B cell (primary cell): ENCODE measurements at regions not wholly inside any gene's neighbourhood (a gene's known extent, or its start where the extent isn't known, plus 50 kb on each side); places are given as distances from the start of the nearest gene placed in this dataset.

Source experiments
- ATAC-seq: fragments of 200-7000 bp; cut with Tn5 transposase; one replicate; pipeline ENCODE4 v1.10.0; 2021; ENCODE audit warnings: low read depth, mild to moderate bottlenecking, moderate number of reproducible peaks, moderate library complexity
- CTCF ChIA-PET: fragments of 350-600 bp; sonication (Branson Sonifier 250); formaldehyde crosslinking; loops from one replicate; lab custom pipeline; 2021; ENCODE audit warnings: antibody characterized with exemption, inconsistent platforms; lab: Charles Lee
- POLR2A ChIA-PET: fragments of 350-600 bp; sonication (Branson Sonifier 250); formaldehyde crosslinking; loops from one replicate; lab custom pipeline; 2021; ENCODE audit warnings: antibody characterized with exemption; lab: Charles Lee
- DNase-seq: peaks from one replicate; pipeline ENCODE4 v3.0.0; 2013
- H2AFZ ChIP-seq: 2 replicates; pipeline ENCODE4 v1.6.1; 2012; ENCODE audit warnings: mild to moderate bottlenecking, low read depth, low read length; ENCODE audit not compliant: insufficient read depth, poor library complexity, severe bottlenecking
- H3K27ac ChIP-seq, 2 donors: 1 replicate in 1 of 2; 2 replicates in 1 of 2; pipeline ENCODE4 v1.5.1; 2012 to 2013; ENCODE audit warnings: low read length in 2 of 2, mild to moderate bottlenecking in 2 of 2, moderate library complexity in 1 of 2
- H3K27me3 ChIP-seq, 4 experiments: fragments of 200-600 bp in 1 of 4; sonication (generic) in 1 of 4; replicated peaks in 1 of 4; 1 replicate in 2 of 4; 2 replicates in 2 of 4; pipeline versions ENCODE4 v1.6.1 to v1.7.0; 2013 to 2016; ENCODE audit warnings: low read length in 3 of 4, mild to moderate bottlenecking in 2 of 4, mixed read lengths in 1 of 4, moderate library complexity in 1 of 4; ENCODE audit not compliant: insufficient read depth in 4 of 4, control insufficient read depth in 3 of 4; ENCODE audit errors: control extremely low read depth in 1 of 4
- H3K36me3 ChIP-seq, 2 experiments: replicated peaks in 1 of 2; 1 replicate in 1 of 2; 2 replicates in 1 of 2; pipeline versions ENCODE4 v1.6.1 to v1.7.1; 2013; ENCODE audit warnings: low read length in 1 of 2; ENCODE audit not compliant: insufficient read depth in 2 of 2, control insufficient read depth in 1 of 2; ENCODE audit errors: control extremely low read depth in 1 of 2, extremely low read depth in 1 of 2
- H3K4me1 ChIP-seq, 2 donors: fragments of 200-600 bp in 1 of 2; sonication (generic) in 1 of 2; 1 replicate in 1 of 2; 2 replicates in 1 of 2; pipeline versions ENCODE4 v1.5.1 to v1.6.1; 2013 to 2017; ENCODE audit warnings: low read length in 2 of 2; ENCODE audit not compliant: control insufficient read depth in 2 of 2, insufficient read depth in 2 of 2
- H3K4me2 ChIP-seq: replicated peaks from 2 replicates; pipeline ENCODE3; 2012; ENCODE audit warnings: mild to moderate bottlenecking, low read depth, low read length; ENCODE audit not compliant: poor library complexity, severe bottlenecking
- H3K4me3 ChIP-seq, 5 experiments: fragments of 200-600 bp in 1 of 5; sonication (generic) in 1 of 5; 1 replicate in 3 of 5; 2 replicates in 2 of 5; pipeline versions ENCODE4 v1.5.1 to v1.7.0; 2011 to 2016; ENCODE audit warnings: low read length in 4 of 5, mild to moderate bottlenecking in 4 of 5, low read depth in 2 of 5, control low read depth in 1 of 5, moderate library complexity in 1 of 5; ENCODE audit not compliant: insufficient read depth in 1 of 5; ENCODE audit errors: control extremely low read depth in 1 of 5, extremely low read depth in 1 of 5
- H3K79me2 ChIP-seq: fragments of 200-600 bp; sonication (generic); one replicate; pipeline ENCODE4 v1.6.0; 2016; ENCODE audit warnings: low read length; ENCODE audit not compliant: control insufficient read depth, insufficient read depth
- H3K9ac ChIP-seq: fragments of 200-600 bp; sonication (generic); 2 replicates; pipeline ENCODE4 v1.6.1; 2017; ENCODE audit warnings: mild to moderate bottlenecking, low read length, moderate library complexity
- H3K9me3 ChIP-seq, 3 donors: one replicate each; pipeline versions ENCODE4 v1.6.1 to v1.7.1; 2013; ENCODE audit warnings: low read length in 2 of 3; ENCODE audit not compliant: control insufficient read depth in 2 of 3, insufficient read depth in 1 of 3; ENCODE audit errors: control extremely low read depth in 1 of 3
- H4K20me1 ChIP-seq: 2 replicates; pipeline ENCODE4 v1.6.0; 2012; ENCODE audit warnings: mild to moderate bottlenecking, low read length; ENCODE audit not compliant: insufficient read depth, control insufficient read depth, poor library complexity, severe bottlenecking
- H3K27ac Mint-ChIP-seq: one replicate; pipeline ENCODE4 v1.8.0; 2021; ENCODE audit warnings: mixed read lengths
- H3K27me3 Mint-ChIP-seq: one replicate; pipeline ENCODE4 v1.8.0; 2021; ENCODE audit warnings: mixed read lengths
- H3K4me1 Mint-ChIP-seq: one replicate; pipeline ENCODE4 v1.8.0; 2021; ENCODE audit warnings: mixed read lengths
- H3K4me3 Mint-ChIP-seq: one replicate; pipeline ENCODE4 v1.8.0; 2021; ENCODE audit warnings: mixed read lengths
- H3K9me3 Mint-ChIP-seq: one replicate; pipeline ENCODE4 v1.8.0; 2022; ENCODE audit warnings: mixed read lengths; ENCODE audit not compliant: insufficient read depth
- EZH2 ChIP-seq: IDR thresholded peaks from 2 replicates; pipeline ENCODE4 v1.6.1; 2012; ENCODE audit warnings: borderline replicate concordance, low read depth, mild to moderate bottlenecking, moderate library complexity, low read length; ENCODE audit not compliant: insufficient read depth, poor library complexity, severe bottlenecking
- WGBS: methylation state at CpG from one replicate; pipeline ENCODE4 v1.1.5; 2013; ENCODE audit warnings: missing lambda C conversion rate; ENCODE audit not compliant: insufficient coverage; 5-methylcytosine and 5-hydroxymethylcytosine counted together
- intact Hi-C: fragments of 100-400 bp; cut with micrococcal nuclease; formaldehyde crosslinking; loops from one replicate; pipeline ENCODE4 v1.10.0; 2022
- TF ChIP-seq, protein P1 (sequence below): fragments of 200-600 bp; IDR thresholded peaks from one replicate; pipeline ENCODE4 v1.8.0; 2022; ENCODE audit warnings: antibody characterized with exemption, mild to moderate bottlenecking

DNA sequence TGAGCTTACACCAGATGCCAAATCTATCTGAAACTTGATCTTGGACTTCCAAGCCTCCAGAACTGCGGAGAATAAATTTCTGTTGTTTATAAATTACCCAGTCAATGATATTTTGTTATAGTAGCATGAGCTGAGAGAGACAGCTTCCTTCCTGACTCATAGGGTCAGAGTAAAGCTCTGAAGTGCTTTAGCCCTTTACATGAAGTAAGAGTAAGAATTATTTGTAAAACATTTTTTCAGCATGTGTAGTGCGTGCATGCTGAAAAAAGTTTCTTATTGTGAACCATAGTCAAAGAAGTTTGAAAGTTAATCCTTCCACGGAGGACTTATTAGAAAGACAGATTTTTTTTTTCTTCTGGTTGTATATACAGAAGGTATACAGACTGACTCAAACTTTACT, 172.4 kb downstream of the DMRT2 start:
- no peaks in the 10 kb centered on the region for H3K79me2 ChIP-seq
- Mint-ChIP-seq H3K27me3 (no peaks in the 10 kb centered on the region), H3K4me1 (no peaks in the 10 kb centered on the region), H3K27ac (no peak overlapping the region), H3K9me3 (no peaks in the 10 kb centered on the region), H3K4me3 (no peak overlapping the region)
- TF ChIP-seq EZH2, result no peak
- H3K27ac ChIP-seq, result no peak overlapping the region
- ChIA-PET POLR2A (no interaction called here), CTCF (no interaction called here)
- WGBS, result no CpG with 5 or more reads among the region's 3 CpGs
- DNase-seq (no peak), ATAC-seq (no peak)
- intact Hi-C loops, result no loop called here
- no peaks in the 10 kb centered on the region for H3K27me3 ChIP-seq
- H4K20me1 ChIP-seq, result no peaks in the 10 kb centered on the region
- H2AFZ ChIP-seq, result no peak overlapping the region
- no peak overlapping the region for H3K4me3 ChIP-seq
- peaks cover 0 to 6% (median 0%) of the 10 kb centered on the region in 3 donors for H3K9me3 ChIP-seq
- no peaks in the 10 kb centered on the region for H3K36me3 ChIP-seq
- H3K9ac ChIP-seq, result no peak overlapping the region
- H3K4me1 ChIP-seq, result no peaks in the 10 kb centered on the region
- H3K4me2 ChIP-seq, result no peak overlapping the region

DNA sequence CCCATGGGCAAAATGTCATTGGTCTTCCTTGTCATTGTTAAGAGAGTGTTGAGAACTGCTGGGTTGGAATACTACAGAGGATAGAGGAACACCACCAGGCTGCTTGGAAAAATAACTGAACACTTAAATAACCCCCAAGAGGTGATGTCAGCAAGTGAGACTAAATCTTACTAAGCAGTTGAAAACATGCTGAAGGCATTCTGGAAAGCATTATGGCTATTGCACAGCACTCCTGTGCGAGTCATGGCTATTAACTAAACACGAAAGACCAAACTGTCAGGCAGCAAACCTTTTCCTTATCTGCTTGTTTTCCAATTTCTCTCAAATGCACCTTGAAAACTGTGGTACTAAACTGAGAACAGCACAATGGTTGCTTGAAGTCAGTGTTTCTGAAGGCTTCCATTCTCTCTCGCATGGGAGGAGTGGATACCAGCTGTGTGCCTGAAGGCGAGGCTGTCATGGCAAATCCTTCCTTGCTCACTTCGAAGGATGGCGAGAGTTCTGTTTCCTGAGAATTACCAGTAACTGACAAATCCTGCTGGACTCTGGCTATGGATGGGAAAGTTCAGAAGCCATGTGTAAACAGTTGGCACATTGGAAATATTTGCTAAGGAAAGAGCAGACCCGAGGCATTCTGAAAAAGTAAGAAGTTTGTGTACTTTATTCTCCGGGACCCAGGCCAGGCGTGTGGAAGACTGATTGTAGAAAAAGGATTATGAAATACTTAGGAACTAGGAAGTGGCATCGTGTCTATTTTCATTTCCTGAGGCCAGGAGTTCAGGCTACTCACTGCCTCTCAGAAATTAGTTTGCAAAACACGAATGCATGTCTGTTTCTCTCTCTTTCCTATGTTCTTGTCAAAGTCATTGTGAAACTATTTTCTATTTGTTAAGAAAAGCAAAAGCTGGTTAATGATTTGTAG, 182.1 kb downstream of the DMRT2 start:
- POLR2A ChIA-PET, result no interaction called here
- 73% methylated on average over 9 of the region's 11 CpGs for WGBS
- no peak overlapping the region for H3K27ac ChIP-seq
- no peaks in the 10 kb centered on the region for H3K79me2 ChIP-seq
- no peak overlapping the region for H3K9ac ChIP-seq
- H3K9me3 Mint-ChIP-seq, result no peaks in the 10 kb centered on the region
- intact Hi-C loops, result no loop called here
- H3K9me3 ChIP-seq, result peaks cover 0 to 2% (median 0%) of the 10 kb centered on the region in 3 donors
- TF ChIP-seq EZH2, result no peak
- TF ChIP-seq, protein P1, sequence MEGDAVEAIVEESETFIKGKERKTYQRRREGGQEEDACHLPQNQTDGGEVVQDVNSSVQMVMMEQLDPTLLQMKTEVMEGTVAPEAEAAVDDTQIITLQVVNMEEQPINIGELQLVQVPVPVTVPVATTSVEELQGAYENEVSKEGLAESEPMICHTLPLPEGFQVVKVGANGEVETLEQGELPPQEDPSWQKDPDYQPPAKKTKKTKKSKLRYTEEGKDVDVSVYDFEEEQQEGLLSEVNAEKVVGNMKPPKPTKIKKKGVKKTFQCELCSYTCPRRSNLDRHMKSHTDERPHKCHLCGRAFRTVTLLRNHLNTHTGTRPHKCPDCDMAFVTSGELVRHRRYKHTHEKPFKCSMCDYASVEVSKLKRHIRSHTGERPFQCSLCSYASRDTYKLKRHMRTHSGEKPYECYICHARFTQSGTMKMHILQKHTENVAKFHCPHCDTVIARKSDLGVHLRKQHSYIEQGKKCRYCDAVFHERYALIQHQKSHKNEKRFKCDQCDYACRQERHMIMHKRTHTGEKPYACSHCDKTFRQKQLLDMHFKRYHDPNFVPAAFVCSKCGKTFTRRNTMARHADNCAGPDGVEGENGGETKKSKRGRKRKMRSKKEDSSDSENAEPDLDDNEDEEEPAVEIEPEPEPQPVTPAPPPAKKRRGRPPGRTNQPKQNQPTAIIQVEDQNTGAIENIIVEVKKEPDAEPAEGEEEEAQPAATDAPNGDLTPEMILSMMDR, result no peak
- H3K4me1 ChIP-seq, result no peaks in the 10 kb centered on the region
- H2AFZ ChIP-seq, result no peak overlapping the region
- no peaks in the 10 kb centered on the region for H3K27me3 Mint-ChIP-seq
- H4K20me1 ChIP-seq, result no peaks in the 10 kb centered on the region
- H3K4me2 ChIP-seq, result no peak overlapping the region
- no peak overlapping the region for H3K4me3 Mint-ChIP-seq
- H3K27ac Mint-ChIP-seq, result no peak overlapping the region
- CTCF ChIA-PET, result no interaction called here
- no peaks in the 10 kb centered on the region for H3K36me3 ChIP-seq
- no peaks in the 10 kb centered on the region for H3K4me1 Mint-ChIP-seq
- ATAC-seq (no peak), DNase-seq (no peak)
- no peak overlapping the region for H3K4me3 ChIP-seq
- no peaks in the 10 kb centered on the region for H3K27me3 ChIP-seq
